Right renal cortex interstitium (tissue), 3 donors: ENCODE measurements at regions not wholly inside any gene's neighbourhood (a gene's known extent, or its start where the extent isn't known, plus 50 kb on each side); places are given as distances from the start of the nearest gene placed in this dataset.
"Not testable (repeated sequence)": the region's sequence is repeated elsewhere in the genome, so short reads cannot be mapped to it uniquely, and the experiment has no call there.

ENCODE experiments used
- DNase-seq, 3 donors: peaks; one replicate each; pipeline ENCODE4 v3.0.0-alpha.2; 2013; ENCODE audit warnings: low read depth in 3 of 3, low spot score in 2 of 3

- no peak for DNase-seq
Observed at GRCh38 chr5:41995193-41995592, 70.1 kb downstream of the FBXO4 start.

- no peak for DNase-seq
Observed at GRCh38 chr5:42001673-42002072, 76.6 kb downstream of the FBXO4 start.

- not testable (repeated sequence) for DNase-seq
Observed at GRCh38 chr5:42003852-42004251, 78.8 kb downstream of the FBXO4 start.

GRCh38 chr5:42005561-42006153, 80.6 kb downstream of the FBXO4 start:
- peak in 2 of 3 donors; percentile 2 to 3 for DNase-seq

- no peak for DNase-seq
Observed at GRCh38 chr5:42013561-42013960, 88.5 kb downstream of the FBXO4 start.

GRCh38 chr5:42015254-42015653, 90.2 kb downstream of the FBXO4 start:
- DNase-seq, result no peak

GRCh38 chr5:42015681-42016080, 90.6 kb downstream of the FBXO4 start:
- no peak for DNase-seq

- DNase-seq, result no peak
Observed at GRCh38 chr5:42020788-42021530, 95.9 kb downstream of the FBXO4 start.

- DNase-seq, result no peak
Observed at GRCh38 chr5:42021923-42022322, 96.8 kb downstream of the FBXO4 start.

- no peak for DNase-seq
Observed at GRCh38 chr5:42022383-42022972, 97.4 kb downstream of the FBXO4 start.

GRCh38 chr5:42026446-42026845, 101.4 kb downstream of the FBXO4 start:
- no peak for DNase-seq

- DNase-seq, result no peak
Observed at GRCh38 chr5:42032137-42032536, 107.1 kb downstream of the FBXO4 start.

- DNase-seq, result no peak
Observed at GRCh38 chr5:42035526-42035925, 110.4 kb downstream of the FBXO4 start.

- no peak for DNase-seq
Observed at GRCh38 chr5:42036379-42036778, 111.3 kb downstream of the FBXO4 start.

GRCh38 chr5:42037379-42037932, 112.4 kb downstream of the FBXO4 start:
- DNase-seq, result no peak

- DNase-seq, result no peak
Observed at GRCh38 chr5:42043400-42043799, 118.3 kb downstream of the FBXO4 start.

GRCh38 chr5:42057254-42057690, 132.2 kb downstream of the FBXO4 start:
- DNase-seq, result peak in 2 of 3 donors; percentile 15 to 23

- DNase-seq, result no peak
Observed at GRCh38 chr5:42059291-42059690, 134.2 kb downstream of the FBXO4 start.

GRCh38 chr5:42059778-42060464, 134.8 kb downstream of the FBXO4 start:
- DNase-seq, result no peak

- DNase-seq, result no peak
Observed at GRCh38 chr5:42061121-42061520, 136.0 kb downstream of the FBXO4 start.

GRCh38 chr5:42064821-42065220, 139.7 kb downstream of the FBXO4 start:
- DNase-seq, result no peak
